Adrenal gland (tissue), 5 donors: ENCODE measurements at regions not wholly inside any gene's neighbourhood (a gene's known extent, or its start where the extent isn't known, plus 50 kb on each side); places are given as distances from the start of the nearest gene placed in this dataset.

Source experiments
- POLR2A ChIP-seq, 2 donors: fragments of 450-650 bp; IDR thresholded peaks; one replicate each; pipeline ENCODE4 v1.6.1; 2017; ENCODE audit warnings: antibody characterized with exemption in 2 of 2, mild to moderate bottlenecking in 2 of 2, moderate library complexity in 1 of 2
- TF ChIP-seq, protein P1 (sequence below), 6 experiments: fragments of 450-650 bp in 4 of 6; fragments of 200-600 bp in 2 of 6; sonication (generic) in 1 of 6; IDR thresholded peaks; 1 replicate in 5 of 6; 2 replicates in 1 of 6; pipeline versions ENCODE4 v1.5.1 to v1.8.0; 2016 to 2021; ENCODE audit warnings: antibody characterized with exemption in 6 of 6, mild to moderate bottlenecking in 2 of 6, moderate library complexity in 1 of 6
- donor health status: DM: no; HTN: no; CAD: no.

DNA sequence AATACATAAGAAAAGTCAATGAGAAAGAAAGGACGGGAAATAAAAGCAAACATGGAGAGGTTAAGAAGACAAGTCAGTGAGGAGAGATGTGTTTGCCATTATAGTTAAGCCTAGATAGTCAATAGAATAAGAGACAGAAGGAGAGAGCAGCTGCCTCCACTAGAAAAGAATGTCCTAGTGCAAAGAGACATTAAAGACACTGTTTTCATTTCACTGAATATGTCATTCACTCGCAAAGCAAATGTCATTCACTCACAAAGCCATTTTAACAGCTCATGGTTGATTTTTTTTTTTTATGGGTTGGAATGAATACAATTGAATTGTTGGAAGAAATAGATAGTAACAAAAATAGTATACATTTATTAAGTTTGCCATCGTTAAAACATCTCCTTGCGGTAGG, 1007.6 kb downstream of the DNAJB9 start:
- TF ChIP-seq, protein P1, sequence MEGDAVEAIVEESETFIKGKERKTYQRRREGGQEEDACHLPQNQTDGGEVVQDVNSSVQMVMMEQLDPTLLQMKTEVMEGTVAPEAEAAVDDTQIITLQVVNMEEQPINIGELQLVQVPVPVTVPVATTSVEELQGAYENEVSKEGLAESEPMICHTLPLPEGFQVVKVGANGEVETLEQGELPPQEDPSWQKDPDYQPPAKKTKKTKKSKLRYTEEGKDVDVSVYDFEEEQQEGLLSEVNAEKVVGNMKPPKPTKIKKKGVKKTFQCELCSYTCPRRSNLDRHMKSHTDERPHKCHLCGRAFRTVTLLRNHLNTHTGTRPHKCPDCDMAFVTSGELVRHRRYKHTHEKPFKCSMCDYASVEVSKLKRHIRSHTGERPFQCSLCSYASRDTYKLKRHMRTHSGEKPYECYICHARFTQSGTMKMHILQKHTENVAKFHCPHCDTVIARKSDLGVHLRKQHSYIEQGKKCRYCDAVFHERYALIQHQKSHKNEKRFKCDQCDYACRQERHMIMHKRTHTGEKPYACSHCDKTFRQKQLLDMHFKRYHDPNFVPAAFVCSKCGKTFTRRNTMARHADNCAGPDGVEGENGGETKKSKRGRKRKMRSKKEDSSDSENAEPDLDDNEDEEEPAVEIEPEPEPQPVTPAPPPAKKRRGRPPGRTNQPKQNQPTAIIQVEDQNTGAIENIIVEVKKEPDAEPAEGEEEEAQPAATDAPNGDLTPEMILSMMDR (IDR thresholded peaks at IDR 0.05): no peak
- no peak for TF ChIP-seq POLR2A (IDR thresholded peaks at IDR 0.05)
